ENCODE measurements at regions not wholly inside any gene's neighbourhood (a gene's known extent, or its start where the extent isn't known, plus 50 kb on each side); places are given as distances from the start of the nearest gene placed in this dataset.
A peak's percentile ranks its signal among the peaks of the same experiment; 100 is the strongest.

GRCh38 chr20:53833333-53834061 is 236.9 kb downstream of the BCAS1 start:
- Mint-ChIP-seq H3K4me3 (peak overlapping the region in 2 of 10 donors; percentile 19 to 53), H3K36me3 (peaks cover 0 to 19% (median 3%) of the 10 kb centered on the region in 5 donors), H3K4me1 (peaks cover 30 to 73% (median 60%) of the 10 kb centered on the region in 7 donors), H3K9me3 (peaks cover 0 to 7% (median 2%) of the 10 kb centered on the region in 11 donors), H3K27me3 (no peaks in the 10 kb centered on the region), H3K27ac (peak overlapping the region in 7 of 9 donors; percentile 32 to 99 (median 76))
- Histone ChIP-seq H3K36me3 (ENCODE audit: control insufficient read depth in 2 of 3, insufficient read depth in 3 of 3, low read length in 3 of 3) (no peaks in the 10 kb centered on the region), H3K4me3 (ENCODE audit: low read length) (no peak overlapping the region), H3K4me1 (ENCODE audit: control insufficient read depth in 2 of 2, insufficient read depth in 2 of 2, low read length in 2 of 2) (peaks cover 28 to 38% of the 10 kb centered on the region in 2 donors), H3K27ac (ENCODE audit: low read depth, low read length) (no peak overlapping the region), H3K9me3 (ENCODE audit: control insufficient read depth in 2 of 3, low read length in 3 of 3) (no peaks in the 10 kb centered on the region), H3K27me3 (ENCODE audit: control insufficient read depth in 2 of 2, insufficient read depth in 2 of 2, low read length in 2 of 2) (no peaks in the 10 kb centered on the region)
- intact Hi-C loops (cut with micrococcal nuclease) = loop anchor here (2.0 to 5.0 kb wide), 2 partner anchors 83 to 84 kb away; no protein-coding TSS in a partner anchor
- CTCF ChIA-PET = interaction anchor here (1.2 kb wide), 1 partner anchor 149 kb away, joined by 4 read pairs; no protein-coding TSS in a partner anchor
- POLR2A ChIA-PET = interaction anchor here (0.6 to 1.1 kb wide), 2 partner anchors 9 to 191 kb away, joined by 3 read pairs; no protein-coding TSS in a partner anchor
- DNase-seq (no peak), ATAC-seq (no peak)

- Histone ChIP-seq H3K4me1 (ENCODE audit: control insufficient read depth in 2 of 2, insufficient read depth in 2 of 2, low read length in 2 of 2) (peaks cover 29 to 44% of the 10 kb centered on the region in 2 donors), H3K27me3 (ENCODE audit: control insufficient read depth in 2 of 2, insufficient read depth in 2 of 2, low read length in 2 of 2) (no peaks in the 10 kb centered on the region), H3K36me3 (ENCODE audit: control insufficient read depth in 2 of 3, insufficient read depth in 3 of 3, low read length in 3 of 3) (no peaks in the 10 kb centered on the region), H3K4me3 (ENCODE audit: low read length) (no peak overlapping the region), H3K9me3 (ENCODE audit: control insufficient read depth in 2 of 3, low read length in 3 of 3) (no peaks in the 10 kb centered on the region), H3K27ac (ENCODE audit: low read depth, low read length) (no peak overlapping the region)
- POLR2A ChIA-PET = interaction anchor here (1.0 to 1.1 kb wide), 3 partner anchors 171 to 223 kb away, joined by 3 to 5 read pairs (median 5); no protein-coding TSS in a partner anchor
- peaks cover 29 to 73% (median 65%) of the 10 kb centered on the region in 7 donors for H3K4me1 Mint-ChIP-seq
- CTCF ChIA-PET = interaction anchor here (1.2 kb wide), 1 partner anchor 148 kb away, joined by 4 read pairs; no protein-coding TSS in a partner anchor
- H3K36me3 Mint-ChIP-seq = peaks cover 0 to 17% (median 3%) of the 10 kb centered on the region in 5 donors
- DNase-seq (no peak), ATAC-seq (no peak)
- H3K4me3 Mint-ChIP-seq = no peak overlapping the region
- peak overlapping the region in 4 of 9 donors; percentile 5 to 84 (median 31) for H3K27ac Mint-ChIP-seq
- H3K27me3 Mint-ChIP-seq = no peaks in the 10 kb centered on the region
- intact Hi-C loops (cut with micrococcal nuclease) = loop anchor here in 1 of 2 donors (5.0 kb wide), 1 partner anchor 85 kb away; no protein-coding TSS in a partner anchor
- H3K9me3 Mint-ChIP-seq = peaks cover 0 to 7% (median 0%) of the 10 kb centered on the region in 11 donors
Observed at GRCh38 chr20:53832499-53832898, 237.9 kb downstream of the BCAS1 start.

GRCh38 chr20:53831812-53832211 is 238.2 kb upstream of the ZNF217 start:
- Histone ChIP-seq H3K4me3 (ENCODE audit: low read length) (no peak overlapping the region), H3K27me3 (ENCODE audit: control insufficient read depth in 2 of 2, insufficient read depth in 2 of 2, low read length in 2 of 2) (no peaks in the 10 kb centered on the region), H3K27ac (ENCODE audit: low read depth, low read length) (no peak overlapping the region), H3K4me1 (ENCODE audit: control insufficient read depth in 2 of 2, insufficient read depth in 2 of 2, low read length in 2 of 2) (peaks cover 29 to 44% of the 10 kb centered on the region in 2 donors), H3K9me3 (ENCODE audit: control insufficient read depth in 2 of 3, low read length in 3 of 3) (no peaks in the 10 kb centered on the region), H3K36me3 (ENCODE audit: control insufficient read depth in 2 of 3, insufficient read depth in 3 of 3, low read length in 3 of 3) (no peaks in the 10 kb centered on the region)
- DNase-seq = no peak
- Mint-ChIP-seq H3K36me3 (peaks cover 0 to 17% (median 3%) of the 10 kb centered on the region in 5 donors), H3K9me3 (peaks cover 0 to 6% (median 0%) of the 10 kb centered on the region in 11 donors), H3K27ac (peak overlapping the region in 6 of 9 donors; percentile 2 to 84 (median 28)), H3K4me3 (no peak overlapping the region), H3K4me1 (peaks cover 29 to 73% (median 63%) of the 10 kb centered on the region in 7 donors), H3K27me3 (no peaks in the 10 kb centered on the region)
- intact Hi-C loops (cut with micrococcal nuclease) = loop anchor here in 1 of 2 donors (5.0 kb wide), 1 partner anchor 85 kb away; no protein-coding TSS in a partner anchor
- ATAC-seq = no peak
- POLR2A ChIA-PET = interaction anchor here (0.9 to 1.0 kb wide), 2 partner anchors 8 to 223 kb away, joined by 3 to 5 read pairs; no protein-coding TSS in a partner anchor
- CTCF ChIA-PET = no interaction called here

GRCh38 chr20:53831228-53831627 is 237.6 kb upstream of the ZNF217 start:
- peaks cover 29 to 44% of the 10 kb centered on the region in 2 donors for H3K4me1 ChIP-seq (ENCODE audit: control insufficient read depth in 2 of 2, insufficient read depth in 2 of 2, low read length in 2 of 2)
- H3K27me3 ChIP-seq (ENCODE audit: control insufficient read depth in 2 of 2, insufficient read depth in 2 of 2, low read length in 2 of 2) = no peaks in the 10 kb centered on the region
- CTCF ChIA-PET = no interaction called here
- peaks cover 0 to 6% (median 0%) of the 10 kb centered on the region in 11 donors for H3K9me3 Mint-ChIP-seq
- no peak overlapping the region for H3K4me3 Mint-ChIP-seq
- no peak for ATAC-seq
- POLR2A ChIA-PET = interaction anchor here (0.8 to 2.1 kb wide), 6 partner anchors 8 to 35 kb away, joined by 3 to 8 read pairs (median 4); no protein-coding TSS in a partner anchor
- H3K36me3 ChIP-seq (ENCODE audit: control insufficient read depth in 2 of 3, insufficient read depth in 3 of 3, low read length in 3 of 3) = no peaks in the 10 kb centered on the region
- H3K36me3 Mint-ChIP-seq = peaks cover 0 to 18% (median 3%) of the 10 kb centered on the region in 5 donors
- no peaks in the 10 kb centered on the region for H3K27me3 Mint-ChIP-seq
- no peak overlapping the region for H3K27ac ChIP-seq (ENCODE audit: low read depth, low read length)
- no peak overlapping the region for H3K4me3 ChIP-seq (ENCODE audit: low read length)
- DNase-seq = no peak
- H3K4me1 Mint-ChIP-seq = peaks cover 29 to 79% (median 66%) of the 10 kb centered on the region in 7 donors
- intact Hi-C loops (cut with micrococcal nuclease) = loop anchor here in 1 of 2 donors (5.0 kb wide), 1 partner anchor 86 kb away; no protein-coding TSS in a partner anchor
- no peaks in the 10 kb centered on the region for H3K9me3 ChIP-seq (ENCODE audit: control insufficient read depth in 2 of 3, low read length in 3 of 3)
- H3K27ac Mint-ChIP-seq = peak overlapping the region in 3 of 9 donors; percentile 67 to 91 (median 91)

GRCh38 chr20:53829724-53830521 is 236.3 kb upstream of the ZNF217 start:
- no peaks in the 10 kb centered on the region for H3K36me3 ChIP-seq (ENCODE audit: control insufficient read depth in 2 of 3, insufficient read depth in 3 of 3, low read length in 3 of 3)
- peak overlapping the region; percentile 52 for H3K4me3 ChIP-seq (ENCODE audit: low read length)
- no peaks in the 10 kb centered on the region for H3K9me3 ChIP-seq (ENCODE audit: control insufficient read depth in 2 of 3, low read length in 3 of 3)
- peak overlapping the region; percentile 59 for H3K27ac ChIP-seq (ENCODE audit: low read depth, low read length)
- ATAC-seq (peak; percentile 58), DNase-seq (peak in 2 of 9 donors; percentile 23 to 31)
- intact Hi-C loops (cut with micrococcal nuclease) = loop anchor here (1.0 to 5.0 kb wide), 7 partner anchors 9 to 87 kb away; no protein-coding TSS in a partner anchor
- Mint-ChIP-seq H3K9me3 (peaks cover 0 to 6% (median 0%) of the 10 kb centered on the region in 11 donors), H3K4me3 (peak overlapping the region; percentile 77 to 96 (median 88)), H3K36me3 (peaks cover 0 to 13% (median 0%) of the 10 kb centered on the region in 5 donors), H3K27me3 (no peaks in the 10 kb centered on the region), H3K27ac (peak overlapping the region; percentile 86 to 98 (median 94)), H3K4me1 (peaks cover 24 to 74% (median 61%) of the 10 kb centered on the region in 7 donors)
- H3K27me3 ChIP-seq (ENCODE audit: control insufficient read depth in 2 of 2, insufficient read depth in 2 of 2, low read length in 2 of 2) = no peaks in the 10 kb centered on the region
- ChIA-PET CTCF (no interaction called here), POLR2A (interaction anchor here (0.6 to 2.1 kb wide), 7 partner anchors 10 to 87 kb away, joined by 3 to 8 read pairs (median 4); no protein-coding TSS in a partner anchor)
- peaks cover 20 to 36% of the 10 kb centered on the region in 2 donors for H3K4me1 ChIP-seq (ENCODE audit: control insufficient read depth in 2 of 2, insufficient read depth in 2 of 2, low read length in 2 of 2)
